Panc1 (cell line): ENCODE measurements at regions not wholly inside any gene's neighbourhood (a gene's known extent, or its start where the extent isn't known, plus 50 kb on each side); places are given as distances from the start of the nearest gene placed in this dataset.

ENCODE experiments used
- ATAC-seq: fragments of 200-7000 bp; cut with Tn5 transposase; 2 replicates; pipeline ENCODE4 v1.9.1; 2020; ENCODE audit warnings: mild to moderate bottlenecking, moderate library complexity
- BruUV-seq: library from RNA; stranded (reverse); fragments of 400-500 nt; replicated peaks from 2 replicates; lab custom pipeline; 2021; lab: Mats Ljungman, UMichigan
- CTCF ChIA-PET: fragments of 300-600 bp; sonication (Branson Sonifier 250); formaldehyde crosslinking; loops from one replicate; lab custom pipeline; 2022; ENCODE audit warnings: antibody characterized with exemption; lab: Charles Lee
- POLR2A ChIA-PET: fragments of 300-600 bp; sonication (Branson Sonifier 250); formaldehyde crosslinking; loops from one replicate; lab custom pipeline; 2022; ENCODE audit warnings: antibody characterized with exemption; lab: Charles Lee
- DNase-seq: peaks from one replicate; pipeline ENCODE4 v3.0.0-alpha.2; 2010; ENCODE audit warnings: low read depth, low spot score
- H3K27ac ChIP-seq: 2 replicates; pipeline ENCODE4 v1.5.1; 2011; ENCODE audit warnings: mild to moderate bottlenecking, low read length, inconsistent platforms
- H3K27me3 ChIP-seq: fragments of 200-500 bp; sonication (Bioruptor generic); 2 replicates; pipeline ENCODE4 v1.6.0; 2014; ENCODE audit warnings: low read length, inconsistent platforms; ENCODE audit not compliant: control insufficient read depth, insufficient read depth
- H3K36me3 ChIP-seq: fragments of 200-500 bp; sonication (Bioruptor generic); 2 replicates; pipeline ENCODE4 v1.5.1; 2014; ENCODE audit warnings: inconsistent platforms, mild to moderate bottlenecking, low read length, moderate library complexity; ENCODE audit not compliant: control insufficient read depth, insufficient read depth
- H3K4me1 ChIP-seq: 2 replicates; pipeline ENCODE4 v1.5.1; 2011; ENCODE audit warnings: inconsistent platforms, mild to moderate bottlenecking, low read length, moderate library complexity; ENCODE audit not compliant: control insufficient read depth, insufficient read depth
- H3K4me3 ChIP-seq, 2 experiments: 2 replicates each; pipeline ENCODE4 v1.5.1; 2011 to 2012; ENCODE audit warnings: low read depth in 2 of 2, low read length in 2 of 2, mild to moderate bottlenecking in 2 of 2, inconsistent platforms in 1 of 2, moderate library complexity in 1 of 2
- H3K9me3 ChIP-seq: fragments of 200-500 bp; sonication (Bioruptor generic); 2 replicates; pipeline ENCODE4 v1.5.1; 2014; ENCODE audit warnings: low read depth, mild to moderate bottlenecking, inconsistent platforms, low read length, moderate library complexity; ENCODE audit not compliant: control insufficient read depth, insufficient read depth
- POLR2AphosphoS5 ChIP-seq: IDR thresholded peaks from 2 replicates; pipeline ENCODE4 v1.6.1; 2012; ENCODE audit warnings: mild to moderate bottlenecking, low read depth, low read length, moderate library complexity
- SIN3A ChIP-seq: IDR thresholded peaks from 2 replicates; pipeline ENCODE4 v1.6.1; 2012; ENCODE audit warnings: low read depth, mild to moderate bottlenecking, low read length, moderate library complexity, borderline replicate concordance; ENCODE audit not compliant: insufficient read depth
- TCF7L2 ChIP-seq: IDR thresholded peaks from 2 replicates; pipeline ENCODE4 v1.6.1; 2011; ENCODE audit warnings: mild to moderate bottlenecking, low read depth, low read length, inconsistent platforms
- in situ Hi-C: cut with HindIII; loops from 2 replicates; pipeline ENCODE4 v1.10.0; 2016; ENCODE audit warnings: low sequenced_read_pairs, low pct_unique_long_range_greater_than_20kb
- intact Hi-C: fragments of 100-400 bp; cut with micrococcal nuclease; formaldehyde crosslinking; loops from one replicate; pipeline ENCODE4 v1.10.0; 2022; ENCODE audit not compliant: unreplicated experiment
- TF ChIP-seq, protein P1 (sequence below): fragments of 450-650 bp; IDR thresholded peaks from 2 replicates; pipeline ENCODE4 v1.5.1; 2017; ENCODE audit warnings: mild to moderate bottlenecking
- TF ChIP-seq, protein P2 (sequence below), 2 experiments: IDR thresholded peaks; 2 replicates each; pipeline ENCODE4 v1.6.1; 2011 to 2012; ENCODE audit warnings: low read depth in 2 of 2, control low read depth in 1 of 2, low read length in 1 of 2, mild to moderate bottlenecking in 1 of 2, moderate library complexity in 1 of 2; ENCODE audit not compliant: insufficient read depth in 1 of 2

DNA sequence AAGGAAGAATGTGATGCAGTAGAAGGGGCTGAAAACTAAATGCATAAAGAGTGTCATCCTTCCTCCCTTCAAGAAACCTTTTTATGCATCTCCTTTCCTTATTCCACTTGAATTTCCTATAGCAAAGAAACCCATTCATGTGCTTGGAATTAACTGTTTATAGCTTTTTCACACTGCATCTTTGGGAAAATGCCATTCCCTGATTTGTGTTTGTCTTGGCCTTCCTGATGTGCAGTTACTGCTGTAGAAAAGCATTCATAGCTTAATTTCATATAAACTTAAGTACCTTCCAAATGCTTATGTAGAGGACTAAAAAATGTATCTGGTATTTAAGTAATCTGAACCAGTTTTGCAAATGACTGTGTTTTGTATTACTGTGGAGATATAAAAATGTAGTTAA is 61.8 kb downstream of the SDR9C7 start:
- H3K4me3 ChIP-seq: no peak overlapping the region
- H3K9me3 ChIP-seq: 0 out of 2 replicates have a peak, but pooled peaks cover 2% of the 10 kb centered on the region
- in situ Hi-C loops: no loop called here
- H3K27me3 ChIP-seq: peaks cover 12% of the 10 kb centered on the region
- ChIA-PET POLR2A (no interaction called here), CTCF (no interaction called here)
- no peak overlapping the region for H3K27ac ChIP-seq
- DNase-seq: no peak
- no TSS peak for BruUV-seq
- intact Hi-C loops: no loop called here
- ATAC-seq: no peak
- no peaks in the 10 kb centered on the region for H3K36me3 ChIP-seq
- TF ChIP-seq, protein P1, sequence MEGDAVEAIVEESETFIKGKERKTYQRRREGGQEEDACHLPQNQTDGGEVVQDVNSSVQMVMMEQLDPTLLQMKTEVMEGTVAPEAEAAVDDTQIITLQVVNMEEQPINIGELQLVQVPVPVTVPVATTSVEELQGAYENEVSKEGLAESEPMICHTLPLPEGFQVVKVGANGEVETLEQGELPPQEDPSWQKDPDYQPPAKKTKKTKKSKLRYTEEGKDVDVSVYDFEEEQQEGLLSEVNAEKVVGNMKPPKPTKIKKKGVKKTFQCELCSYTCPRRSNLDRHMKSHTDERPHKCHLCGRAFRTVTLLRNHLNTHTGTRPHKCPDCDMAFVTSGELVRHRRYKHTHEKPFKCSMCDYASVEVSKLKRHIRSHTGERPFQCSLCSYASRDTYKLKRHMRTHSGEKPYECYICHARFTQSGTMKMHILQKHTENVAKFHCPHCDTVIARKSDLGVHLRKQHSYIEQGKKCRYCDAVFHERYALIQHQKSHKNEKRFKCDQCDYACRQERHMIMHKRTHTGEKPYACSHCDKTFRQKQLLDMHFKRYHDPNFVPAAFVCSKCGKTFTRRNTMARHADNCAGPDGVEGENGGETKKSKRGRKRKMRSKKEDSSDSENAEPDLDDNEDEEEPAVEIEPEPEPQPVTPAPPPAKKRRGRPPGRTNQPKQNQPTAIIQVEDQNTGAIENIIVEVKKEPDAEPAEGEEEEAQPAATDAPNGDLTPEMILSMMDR: no peak
- TF ChIP-seq, protein P2, sequence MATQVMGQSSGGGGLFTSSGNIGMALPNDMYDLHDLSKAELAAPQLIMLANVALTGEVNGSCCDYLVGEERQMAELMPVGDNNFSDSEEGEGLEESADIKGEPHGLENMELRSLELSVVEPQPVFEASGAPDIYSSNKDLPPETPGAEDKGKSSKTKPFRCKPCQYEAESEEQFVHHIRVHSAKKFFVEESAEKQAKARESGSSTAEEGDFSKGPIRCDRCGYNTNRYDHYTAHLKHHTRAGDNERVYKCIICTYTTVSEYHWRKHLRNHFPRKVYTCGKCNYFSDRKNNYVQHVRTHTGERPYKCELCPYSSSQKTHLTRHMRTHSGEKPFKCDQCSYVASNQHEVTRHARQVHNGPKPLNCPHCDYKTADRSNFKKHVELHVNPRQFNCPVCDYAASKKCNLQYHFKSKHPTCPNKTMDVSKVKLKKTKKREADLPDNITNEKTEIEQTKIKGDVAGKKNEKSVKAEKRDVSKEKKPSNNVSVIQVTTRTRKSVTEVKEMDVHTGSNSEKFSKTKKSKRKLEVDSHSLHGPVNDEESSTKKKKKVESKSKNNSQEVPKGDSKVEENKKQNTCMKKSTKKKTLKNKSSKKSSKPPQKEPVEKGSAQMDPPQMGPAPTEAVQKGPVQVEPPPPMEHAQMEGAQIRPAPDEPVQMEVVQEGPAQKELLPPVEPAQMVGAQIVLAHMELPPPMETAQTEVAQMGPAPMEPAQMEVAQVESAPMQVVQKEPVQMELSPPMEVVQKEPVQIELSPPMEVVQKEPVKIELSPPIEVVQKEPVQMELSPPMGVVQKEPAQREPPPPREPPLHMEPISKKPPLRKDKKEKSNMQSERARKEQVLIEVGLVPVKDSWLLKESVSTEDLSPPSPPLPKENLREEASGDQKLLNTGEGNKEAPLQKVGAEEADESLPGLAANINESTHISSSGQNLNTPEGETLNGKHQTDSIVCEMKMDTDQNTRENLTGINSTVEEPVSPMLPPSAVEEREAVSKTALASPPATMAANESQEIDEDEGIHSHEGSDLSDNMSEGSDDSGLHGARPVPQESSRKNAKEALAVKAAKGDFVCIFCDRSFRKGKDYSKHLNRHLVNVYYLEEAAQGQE (IDR thresholded peaks at IDR 0.05; ENCODE audit: insufficient read depth in 1 of 2, low read depth in 2 of 2, low read length in 1 of 2): no peak
- TF ChIP-seq SIN3A: no peak
- no peak for TF ChIP-seq POLR2AphosphoS5
- no peak for TF ChIP-seq TCF7L2
- H3K4me1 ChIP-seq: no peaks in the 10 kb centered on the region

DNA sequence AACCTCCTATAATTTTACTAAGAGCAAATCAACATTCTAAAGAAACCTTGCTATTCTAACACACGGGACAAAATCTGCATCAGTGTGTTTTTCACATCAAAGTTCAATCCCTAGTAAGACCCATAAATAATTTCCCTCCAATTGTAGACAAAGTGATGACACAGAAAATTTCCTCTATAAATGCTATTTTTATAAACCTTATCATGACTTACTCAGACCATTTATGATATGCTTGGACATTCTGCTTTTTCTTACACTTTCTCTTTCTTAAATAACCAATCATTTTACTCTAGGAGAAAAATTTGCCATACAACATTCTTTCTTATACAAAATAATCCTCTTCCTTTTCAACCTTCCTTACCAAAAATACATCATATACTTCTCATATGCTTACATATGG is 67.0 kb downstream of the SDR9C7 start:
- TF ChIP-seq TCF7L2 (no peak), SIN3A (no peak)
- TF ChIP-seq, protein P1: no peak
- TF ChIP-seq, protein P2 (IDR thresholded peaks at IDR 0.05; ENCODE audit: insufficient read depth in 1 of 2, low read depth in 2 of 2, low read length in 1 of 2): no peak
- Histone ChIP-seq H3K27me3 (no peaks in the 10 kb centered on the region), H3K4me1 (no peaks in the 10 kb centered on the region), H3K4me3 (no peak overlapping the region), H3K9me3 (peaks cover 33% of the 10 kb centered on the region), H3K36me3 (no peaks in the 10 kb centered on the region), H3K27ac (no peak overlapping the region)
- ChIA-PET POLR2A (no interaction called here), CTCF (no interaction called here)
- no peak for ATAC-seq
- DNase-seq: no peak
- intact Hi-C loops (no loop called here), in situ Hi-C loops (no loop called here)
- no TSS peak for BruUV-seq
